Psoas muscle (tissue), 7 donors: ENCODE measurements at regions not wholly inside any gene's neighbourhood (a gene's known extent, or its start where the extent isn't known, plus 50 kb on each side); places are given as distances from the start of the nearest gene placed in this dataset.

Experiments
- ATAC-seq, 4 donors: fragments of 200-7000 bp; cut with Tn5 transposase; one replicate each; pipeline ENCODE4 v1.9.1; 2020; ENCODE audit warnings: moderate library complexity in 3 of 4, mild to moderate bottlenecking in 2 of 4
- DNase-seq, 2 donors: peaks; one replicate each; pipeline ENCODE4 v3.0.0-alpha.2; 2020
- H3K27ac ChIP-seq: fragments of 200-600 bp; one replicate; pipeline ENCODE4 v1.8.0; 2022
- H3K27me3 ChIP-seq, 3 donors: fragments of 200-600 bp in 1 of 3; one replicate each; pipeline versions ENCODE4 v1.6.1 to v1.8.0; 2013 to 2022; ENCODE audit warnings: low read length in 2 of 3, mild to moderate bottlenecking in 2 of 3, moderate library complexity in 1 of 3; ENCODE audit not compliant: insufficient read depth in 3 of 3
- H3K36me3 ChIP-seq, 2 donors: fragments of 200-600 bp in 1 of 2; one replicate each; pipeline versions ENCODE4 v1.6.1 to v1.8.0; 2013 to 2022; ENCODE audit warnings: low read depth in 1 of 2, mild to moderate bottlenecking in 1 of 2, moderate library complexity in 1 of 2; ENCODE audit not compliant: insufficient read depth in 1 of 2
- H3K4me1 ChIP-seq: fragments of 200-600 bp; one replicate; pipeline ENCODE4 v1.8.0; 2022
- H3K4me3 ChIP-seq: fragments of 200-600 bp; one replicate; pipeline ENCODE4 v1.8.0; 2022; ENCODE audit warnings: mild to moderate bottlenecking
- H3K9me3 ChIP-seq: fragments of 200-600 bp; one replicate; pipeline ENCODE4 v1.8.0; 2022
- WGBS, 3 donors: extraction: QIAGEN DNeasy Blood & Tissue Kit; methylation state at CpG; one replicate each; pipeline versions ENCODE4 v1.1.6 to v1.1.7; 2013; 5-methylcytosine and 5-hydroxymethylcytosine counted together
- intact Hi-C, 2 donors: fragments of 100-400 bp; cut with DNase I; formaldehyde crosslinking; loops; one replicate each; pipeline versions ENCODE4 v1.11.0 to v1.14.2; 2022
- TF ChIP-seq, protein P1 (sequence below): fragments of 200-600 bp; IDR thresholded peaks from one replicate; pipeline ENCODE4 v1.8.0; 2022; ENCODE audit warnings: antibody characterized with exemption
- donor health status: healthy with polysubstance abuse.
- donor health status: DM: no; HTN: no; CAD: no; lungs with moderate emphysema.
- donor health status: Bipolar disorder and iron deficiency.
- donor health status: healthy.
- donor health status: DM: yes; HTN: yes; CAD: no.
- donor health status: DM: no; HTN: no; CAD: no.
- donor health status: DM: yes; HTN: yes; CAD: no.

GRCh38 chr10:10647331-10647730, 370.3 kb upstream of the CELF2 start:
- no peak for ATAC-seq
- H3K27me3 ChIP-seq: peaks cover 0 to 3% (median 0%) of the 10 kb centered on the region in 3 donors

GRCh38 chr10:10657139-10657760, 360.4 kb upstream of the CELF2 start:
- Histone ChIP-seq H3K27me3 (peaks cover 0 to 7% (median 2%) of the 10 kb centered on the region in 3 donors), H3K9me3 (peaks cover 3% of the 10 kb centered on the region), H3K4me3 (no peak overlapping the region), H3K27ac (no peak overlapping the region), H3K4me1 (no peaks in the 10 kb centered on the region), H3K36me3 (no peaks in the 10 kb centered on the region)
- WGBS, 3 donors: 89 to 92% (median 89%) methylated on average over 6 of the region's 6 CpGs
- ATAC-seq (no peak), DNase-seq (no peak)
- TF ChIP-seq, protein P1, sequence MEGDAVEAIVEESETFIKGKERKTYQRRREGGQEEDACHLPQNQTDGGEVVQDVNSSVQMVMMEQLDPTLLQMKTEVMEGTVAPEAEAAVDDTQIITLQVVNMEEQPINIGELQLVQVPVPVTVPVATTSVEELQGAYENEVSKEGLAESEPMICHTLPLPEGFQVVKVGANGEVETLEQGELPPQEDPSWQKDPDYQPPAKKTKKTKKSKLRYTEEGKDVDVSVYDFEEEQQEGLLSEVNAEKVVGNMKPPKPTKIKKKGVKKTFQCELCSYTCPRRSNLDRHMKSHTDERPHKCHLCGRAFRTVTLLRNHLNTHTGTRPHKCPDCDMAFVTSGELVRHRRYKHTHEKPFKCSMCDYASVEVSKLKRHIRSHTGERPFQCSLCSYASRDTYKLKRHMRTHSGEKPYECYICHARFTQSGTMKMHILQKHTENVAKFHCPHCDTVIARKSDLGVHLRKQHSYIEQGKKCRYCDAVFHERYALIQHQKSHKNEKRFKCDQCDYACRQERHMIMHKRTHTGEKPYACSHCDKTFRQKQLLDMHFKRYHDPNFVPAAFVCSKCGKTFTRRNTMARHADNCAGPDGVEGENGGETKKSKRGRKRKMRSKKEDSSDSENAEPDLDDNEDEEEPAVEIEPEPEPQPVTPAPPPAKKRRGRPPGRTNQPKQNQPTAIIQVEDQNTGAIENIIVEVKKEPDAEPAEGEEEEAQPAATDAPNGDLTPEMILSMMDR: no peak
- intact Hi-C loops: no loop called here

More at GRCh38 chr10:10647331-10647730, 370.3 kb upstream of the CELF2 start:
- 73 to 84% (median 83%) methylated on average over 7 of the region's 7 CpGs for WGBS, 3 donors
- Histone ChIP-seq H3K9me3 (no peaks in the 10 kb centered on the region), H3K4me1 (no peaks in the 10 kb centered on the region), H3K4me3 (no peak overlapping the region), H3K27ac (no peak overlapping the region), H3K36me3 (no peaks in the 10 kb centered on the region)
- TF ChIP-seq, protein P1: no peak
- DNase-seq: no peak
- intact Hi-C loops: no loop called here

DNA sequence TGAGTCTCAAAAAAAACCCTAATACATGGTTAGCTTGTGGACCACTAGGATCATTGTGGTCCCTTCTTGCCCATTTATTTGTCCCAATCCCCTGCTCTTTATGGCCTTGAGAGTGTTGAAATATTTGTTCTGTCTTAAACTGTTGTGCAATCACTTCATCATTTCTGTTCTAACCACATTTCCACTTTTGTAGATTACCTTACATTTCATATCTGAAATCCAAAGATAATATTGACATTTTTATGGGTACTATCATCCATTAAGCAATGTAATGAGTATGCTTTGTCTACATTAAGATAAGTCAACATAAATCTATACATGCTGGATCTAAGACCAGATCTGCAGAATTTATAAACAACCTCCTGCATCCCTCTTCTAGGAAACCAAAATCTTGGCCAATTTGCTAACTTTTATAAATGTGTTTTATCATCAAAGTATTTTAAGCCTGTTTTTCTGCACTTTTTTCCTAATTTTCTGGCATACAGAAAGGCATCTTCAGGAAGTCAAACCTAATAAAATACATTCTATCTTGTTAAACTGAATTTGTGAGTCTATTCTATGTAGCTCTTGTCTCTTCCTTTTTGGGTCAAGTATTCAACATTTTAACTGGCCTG, 359.4 kb upstream of the CELF2 start:
- no peak for ATAC-seq
- Histone ChIP-seq H3K36me3 (no peaks in the 10 kb centered on the region), H3K9me3 (peaks cover 3% of the 10 kb centered on the region), H3K4me3 (no peak overlapping the region), H3K27ac (no peak overlapping the region), H3K27me3 (peaks cover 0 to 7% (median 2%) of the 10 kb centered on the region in 3 donors), H3K4me1 (no peaks in the 10 kb centered on the region)
- DNase-seq: no peak
- intact Hi-C loops: no loop called here
- TF ChIP-seq, protein P1: no peak

DNA sequence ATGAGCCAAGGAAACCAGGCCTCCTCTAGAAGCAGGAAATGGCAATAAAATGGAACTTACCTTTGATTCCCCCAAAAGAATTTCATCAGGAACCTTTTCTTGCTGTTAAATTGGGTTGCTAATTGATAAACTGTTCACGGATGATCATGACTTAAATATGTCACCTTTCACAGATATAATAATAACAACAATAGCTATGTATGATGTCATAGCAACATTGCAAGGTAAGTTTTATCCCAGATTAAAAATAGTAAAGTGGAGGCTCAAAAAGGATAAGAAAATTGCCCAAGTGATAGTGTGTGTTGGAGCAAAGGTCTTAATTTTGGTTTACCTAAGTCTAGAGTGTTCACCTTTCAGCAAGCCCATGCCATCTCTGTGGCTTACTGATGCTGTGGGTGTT, 357.6 kb upstream of the CELF2 start:
- H3K4me3 ChIP-seq: no peak overlapping the region
- H3K9me3 ChIP-seq: peaks cover 3% of the 10 kb centered on the region
- H3K36me3 ChIP-seq: no peaks in the 10 kb centered on the region
- 92 to 97% (median 96%) methylated on average over 1 of the region's 1 CpG for WGBS, 3 donors
- intact Hi-C loops: no loop called here
- H3K4me1 ChIP-seq: no peaks in the 10 kb centered on the region
- ATAC-seq (no peak), DNase-seq (no peak)
- TF ChIP-seq, protein P1: no peak
- H3K27me3 ChIP-seq: peaks cover 0 to 7% (median 2%) of the 10 kb centered on the region in 3 donors
- no peak overlapping the region for H3K27ac ChIP-seq
